GM10248 (cell line): ENCODE measurements at regions not wholly inside any gene's neighbourhood (a gene's known extent, or its start where the extent isn't known, plus 50 kb on each side); places are given as distances from the start of the nearest gene placed in this dataset.

Experiments
- CTCF ChIA-PET: fragments of 300-600 bp; sonication (Branson Sonifier 250); formaldehyde crosslinking; extraction: SDS; loops from one replicate; lab custom pipeline; 2021; ENCODE audit warnings: antibody characterized with exemption; lab: Yijun Ruan, JAX
- POLR2A ChIA-PET: fragments of 350-650 bp; sonication (Branson Sonifier 250); formaldehyde crosslinking; extraction: SDS; loops from one replicate; lab custom pipeline; 2020; ENCODE audit warnings: antibody characterized with exemption; lab: Yijun Ruan, JAX
- DNase-seq: peaks from one replicate; pipeline ENCODE4 v3.0.0; 2012; ENCODE audit errors: extremely low spot score
- TF ChIP-seq, protein P1 (sequence below): IDR thresholded peaks from 2 replicates; pipeline ENCODE4 v1.5.1; 2012; ENCODE audit warnings: mild to moderate bottlenecking, low read depth; ENCODE audit errors: extremely low read depth, missing control alignments, control extremely low read depth

DNA sequence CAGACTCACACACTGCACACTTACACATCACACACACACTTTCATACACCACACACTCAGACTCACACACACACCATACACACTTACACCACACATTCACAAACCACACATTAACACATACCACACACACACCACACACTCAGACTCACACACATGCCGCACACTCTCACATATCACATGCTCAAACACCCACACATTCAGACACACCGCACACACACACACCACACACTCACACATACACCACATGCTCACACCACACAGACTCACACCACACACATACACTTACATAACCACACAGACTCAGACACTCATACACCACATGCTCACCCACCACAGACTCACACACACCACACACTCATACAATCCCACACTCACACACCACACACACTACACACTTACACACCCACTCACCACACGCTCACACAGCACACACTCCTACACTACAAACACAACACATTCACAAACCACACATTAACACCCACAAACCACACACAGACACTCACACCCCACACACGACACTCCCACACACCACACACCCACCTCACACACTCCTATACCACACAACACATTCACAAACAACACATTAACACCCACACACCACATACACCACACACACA lies 125.4 kb downstream of the EVX1 start:
- DNase-seq, result no peak
- ChIA-PET POLR2A (no interaction called here), CTCF (no interaction called here)
- TF ChIP-seq, protein P1, sequence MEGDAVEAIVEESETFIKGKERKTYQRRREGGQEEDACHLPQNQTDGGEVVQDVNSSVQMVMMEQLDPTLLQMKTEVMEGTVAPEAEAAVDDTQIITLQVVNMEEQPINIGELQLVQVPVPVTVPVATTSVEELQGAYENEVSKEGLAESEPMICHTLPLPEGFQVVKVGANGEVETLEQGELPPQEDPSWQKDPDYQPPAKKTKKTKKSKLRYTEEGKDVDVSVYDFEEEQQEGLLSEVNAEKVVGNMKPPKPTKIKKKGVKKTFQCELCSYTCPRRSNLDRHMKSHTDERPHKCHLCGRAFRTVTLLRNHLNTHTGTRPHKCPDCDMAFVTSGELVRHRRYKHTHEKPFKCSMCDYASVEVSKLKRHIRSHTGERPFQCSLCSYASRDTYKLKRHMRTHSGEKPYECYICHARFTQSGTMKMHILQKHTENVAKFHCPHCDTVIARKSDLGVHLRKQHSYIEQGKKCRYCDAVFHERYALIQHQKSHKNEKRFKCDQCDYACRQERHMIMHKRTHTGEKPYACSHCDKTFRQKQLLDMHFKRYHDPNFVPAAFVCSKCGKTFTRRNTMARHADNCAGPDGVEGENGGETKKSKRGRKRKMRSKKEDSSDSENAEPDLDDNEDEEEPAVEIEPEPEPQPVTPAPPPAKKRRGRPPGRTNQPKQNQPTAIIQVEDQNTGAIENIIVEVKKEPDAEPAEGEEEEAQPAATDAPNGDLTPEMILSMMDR, result no peak

- ChIA-PET POLR2A (no interaction called here), CTCF (interaction anchor here (1.2 to 1.3 kb wide), 2 partner anchors 9 kb away, joined by 3 to 4 read pairs; no protein-coding TSS in a partner anchor)
- TF ChIP-seq, protein P1, result no peak
- no peak for DNase-seq
Observed at GRCh38 chr7:27374958-27375841, 132.6 kb downstream of the EVX1 start.

DNA sequence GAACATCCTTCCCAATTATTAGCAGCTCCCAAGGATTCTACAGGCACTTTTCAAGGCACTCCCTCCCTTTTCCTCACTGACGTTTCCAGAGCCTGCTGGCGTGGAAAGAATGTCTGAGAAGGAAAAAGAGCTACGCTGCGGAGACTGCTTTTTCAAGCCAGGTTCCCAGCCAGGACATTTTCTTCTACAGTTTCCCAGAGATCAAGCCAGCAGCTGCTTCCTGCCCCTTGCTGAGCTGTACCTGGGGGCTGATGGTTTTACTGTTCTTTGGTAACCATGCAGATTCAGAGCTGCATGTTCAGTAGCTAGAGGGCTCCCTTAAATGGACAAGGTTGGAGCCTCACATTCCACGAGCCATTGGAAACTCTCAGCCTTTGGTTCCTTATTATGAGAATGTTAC lies 133.4 kb downstream of the EVX1 start:
- POLR2A ChIA-PET, result no interaction called here
- TF ChIP-seq, protein P1, result no peak
- DNase-seq, result no peak
- CTCF ChIA-PET, result interaction anchor here (1.2 to 1.3 kb wide), 2 partner anchors 10 to 12 kb away, joined by 3 read pairs; no protein-coding TSS in a partner anchor

DNA sequence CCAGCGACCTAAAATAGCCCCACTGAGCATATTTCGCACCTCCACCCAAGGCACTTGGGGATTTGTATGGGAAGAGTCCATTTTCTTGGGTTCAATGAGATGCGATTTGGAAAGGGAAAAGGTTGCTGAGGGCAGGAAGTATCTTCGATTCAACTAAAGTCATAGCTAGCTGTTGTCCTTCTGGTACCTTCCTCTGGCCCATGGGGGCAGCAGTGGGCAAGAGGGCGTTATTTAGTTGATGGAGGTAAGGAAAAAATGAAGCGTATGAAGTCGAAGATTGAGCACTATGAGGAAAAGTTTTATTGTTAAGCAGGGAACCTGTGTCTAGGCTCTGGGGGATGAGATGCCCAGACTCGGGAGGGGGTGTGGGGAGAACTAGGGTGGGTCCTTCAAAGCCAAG lies 135.4 kb downstream of the EVX1 start:
- TF ChIP-seq, protein P1, result no peak
- no peak for DNase-seq
- ChIA-PET POLR2A (no interaction called here), CTCF (interaction anchor here (1.2 kb wide), 1 partner anchor 12 kb away, joined by 3 read pairs; no protein-coding TSS in a partner anchor)

- POLR2A ChIA-PET, result no interaction called here
- TF ChIP-seq, protein P1, result no peak
- CTCF ChIA-PET, result no interaction called here
- no peak for DNase-seq
Observed at GRCh38 chr7:27382307-27382706, 139.7 kb downstream of the EVX1 start.

GRCh38 chr7:27386581-27386980 lies 144.0 kb downstream of the EVX1 start:
- ChIA-PET CTCF (no interaction called here), POLR2A (no interaction called here)
- TF ChIP-seq, protein P1, result no peak
- no peak for DNase-seq
